ENCODE measurements at regions not wholly inside any gene's neighbourhood (a gene's known extent, or its start where the extent isn't known, plus 50 kb on each side); places are given as distances from the start of the nearest gene placed in this dataset.

DNA sequence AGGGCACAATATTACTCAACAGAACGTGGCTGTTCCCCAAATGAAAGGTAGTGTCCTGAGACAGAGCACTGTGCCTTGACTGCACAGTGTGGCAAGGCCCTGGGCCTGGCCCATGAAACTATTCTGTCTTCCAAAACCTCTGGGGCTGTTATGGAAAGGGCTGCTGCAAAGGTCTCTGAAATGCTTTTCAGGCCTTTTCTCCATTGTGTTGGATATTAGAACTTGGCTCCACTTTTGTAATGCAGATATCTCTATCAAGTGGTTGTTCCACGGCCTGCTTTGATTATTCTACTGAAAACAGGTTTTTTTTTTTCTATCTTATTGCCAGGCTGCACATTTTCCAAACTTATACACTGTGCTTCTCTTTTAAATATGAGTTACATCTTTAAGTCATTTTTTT, 777.5 kb upstream of the TYRP1 start:
- TF ChIP-seq POLR2A (IDR thresholded peaks at IDR 0.05; ENCODE audit: low read length) (no peak), GATA1 (IDR thresholded peaks at IDR 0.05; ENCODE audit: low read depth, low read length) (no peak)
